Stomach (tissue), 8 donors: ENCODE measurements at regions not wholly inside any gene's neighbourhood (a gene's known extent, or its start where the extent isn't known, plus 50 kb on each side); places are given as distances from the start of the nearest gene placed in this dataset.
"Not testable (repeated sequence)": the region's sequence is repeated elsewhere in the genome, so short reads cannot be mapped to it uniquely, and the experiment has no call there.

Experiments used
- DNase-seq, 2 donors: peaks; one replicate each; pipeline versions ENCODE4 v3.0.0 to v3.0.0-alpha.2; 2013 to 2019
- H3K27ac ChIP-seq, 5 donors: fragments of 200-600 bp in 4 of 5; sonication (generic) in 4 of 5; one replicate each; pipeline ENCODE4 v1.5.1; 2013 to 2019; ENCODE audit warnings: mild to moderate bottlenecking in 1 of 5, moderate library complexity in 1 of 5
- H3K27me3 ChIP-seq, 3 donors: fragments of 200-600 bp; sonication (generic); one replicate each; pipeline ENCODE4 v1.5.1; 2017 to 2019; ENCODE audit warnings: mixed run types in 1 of 3
- H3K36me3 ChIP-seq, 4 donors: fragments of 200-600 bp; sonication (generic); 1 replicate in 3 of 4; 2 replicates in 1 of 4; pipeline ENCODE4 v1.5.1; 2016 to 2019
- H3K4me1 ChIP-seq, 4 donors: fragments of 200-600 bp; sonication (generic); one replicate each; pipeline ENCODE4 v1.5.1; 2016 to 2019
- H3K4me3 ChIP-seq, 4 donors: fragments of 200-600 bp; sonication (generic) in 3 of 4; one replicate each; pipeline ENCODE4 v1.5.1; 2016 to 2019; ENCODE audit warnings: mild to moderate bottlenecking in 1 of 4
- H3K9me3 ChIP-seq, 4 donors: fragments of 200-600 bp; sonication (generic); one replicate each; pipeline ENCODE4 v1.5.1; 2016 to 2019
- EP300 ChIP-seq: sonication (generic); formaldehyde crosslinking; IDR thresholded peaks from one replicate; pipeline ENCODE4 v1.6.1; 2017; ENCODE audit warnings: antibody characterized with exemption
- POLR2A ChIP-seq, 4 donors: fragments of 450-650 bp; IDR thresholded peaks; one replicate each; pipeline ENCODE4 v1.6.1; 2016; ENCODE audit warnings: antibody characterized with exemption in 4 of 4, control low read depth in 2 of 4, mild to moderate bottlenecking in 1 of 4, moderate library complexity in 1 of 4
- POLR2AphosphoS5 ChIP-seq, 3 donors: sonication (generic); formaldehyde crosslinking; IDR thresholded peaks; one replicate each; pipeline ENCODE4 v1.6.1; 2016; ENCODE audit warnings: antibody characterized with exemption in 3 of 3
- WGBS, 5 donors: extraction: QIAGEN DNeasy Blood & Tissue Kit in 3 of 5; methylation state at CpG; one replicate each; pipeline versions ENCODE4 v1.1.5 to v1.1.7; 2013 to 2018; 5-methylcytosine and 5-hydroxymethylcytosine counted together
- intact Hi-C: fragments of 100-400 bp; cut with DNase I; formaldehyde crosslinking; loops from one replicate; pipeline ENCODE4 v1.15.1; 2023; ENCODE audit warnings: low total_unique reads
- TF ChIP-seq, protein P1 (sequence below), 7 experiments: fragments of 450-650 bp in 4 of 7; fragments of 200-600 bp in 3 of 7; sonication (generic) in 3 of 7; IDR thresholded peaks; one replicate each; pipeline ENCODE4 v1.5.1; 2016 to 2019; ENCODE audit warnings: antibody characterized with exemption in 7 of 7, control low read depth in 2 of 7, mild to moderate bottlenecking in 1 of 7
- donor health status: healthy with polysubstance abuse.
- donor health status: Bipolar disorder and iron deficiency.
- donor health status: healthy.

DNA sequence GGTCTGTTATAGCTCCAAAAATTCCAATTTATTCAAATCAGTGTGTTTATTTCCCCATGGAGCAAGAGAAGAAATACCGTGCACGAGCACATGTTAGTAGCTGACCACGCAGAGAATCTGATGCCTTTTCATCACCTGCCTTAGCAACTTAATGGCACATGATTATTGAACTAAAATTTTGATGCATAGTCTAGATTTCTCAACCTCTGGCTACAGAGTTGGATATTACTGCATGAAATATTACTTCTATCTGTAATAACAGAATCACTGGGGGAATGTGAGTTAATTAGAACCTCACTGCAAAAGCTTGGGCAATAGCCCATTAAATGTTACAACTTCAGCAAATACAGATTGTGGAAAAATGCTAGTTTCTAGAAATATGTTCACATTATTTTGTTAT is 335.8 kb downstream of the FLRT2 start:
- Histone ChIP-seq H3K27ac (no peak overlapping the region), H3K4me1 (no peaks in the 10 kb centered on the region), H3K4me3 (no peak overlapping the region), H3K9me3 (no peaks in the 10 kb centered on the region), H3K27me3 (no peaks in the 10 kb centered on the region), H3K36me3 (no peaks in the 10 kb centered on the region)
- intact Hi-C loops: no loop called here
- TF ChIP-seq EP300 (no peak), POLR2A (IDR thresholded peaks at IDR 0.05) (no peak)
- 87 to 96% (median 92%) methylated on average over 3 of the region's 3 CpGs for WGBS, 5 donors
- DNase-seq: no peak

DNA sequence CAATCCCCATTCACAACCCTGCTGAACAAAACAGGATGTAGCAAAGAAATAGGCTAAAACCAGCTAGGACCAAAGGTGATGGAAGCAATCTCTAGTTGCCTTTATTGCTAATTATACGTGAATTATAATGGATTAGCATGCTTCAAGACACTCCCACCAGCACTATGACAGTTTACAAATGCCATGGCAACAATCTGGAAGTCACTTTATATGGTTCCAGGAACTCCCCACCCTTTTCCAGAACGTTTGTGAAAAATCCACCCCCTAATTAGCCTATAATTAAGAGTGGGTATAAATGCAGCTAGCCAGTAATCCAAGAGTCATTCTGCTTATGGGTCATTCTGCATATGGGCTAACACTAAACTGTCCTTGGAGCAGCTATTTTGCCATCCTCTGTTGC is 328.7 kb downstream of the FLRT2 start:
- H3K4me1 ChIP-seq: no peaks in the 10 kb centered on the region
- WGBS, 5 donors: 53 to 68% (median 60%) methylated on average over 2 of the region's 2 CpGs
- H3K27me3 ChIP-seq: no peaks in the 10 kb centered on the region
- H3K9me3 ChIP-seq: no peaks in the 10 kb centered on the region
- no peaks in the 10 kb centered on the region for H3K36me3 ChIP-seq
- no peak for DNase-seq
- H3K27ac ChIP-seq: no peak overlapping the region
- intact Hi-C loops: no loop called here
- no peak for TF ChIP-seq POLR2A (IDR thresholded peaks at IDR 0.05)
- no peak for TF ChIP-seq EP300
- TF ChIP-seq POLR2AphosphoS5 (IDR thresholded peaks at IDR 0.05): no peak
- TF ChIP-seq, protein P1, sequence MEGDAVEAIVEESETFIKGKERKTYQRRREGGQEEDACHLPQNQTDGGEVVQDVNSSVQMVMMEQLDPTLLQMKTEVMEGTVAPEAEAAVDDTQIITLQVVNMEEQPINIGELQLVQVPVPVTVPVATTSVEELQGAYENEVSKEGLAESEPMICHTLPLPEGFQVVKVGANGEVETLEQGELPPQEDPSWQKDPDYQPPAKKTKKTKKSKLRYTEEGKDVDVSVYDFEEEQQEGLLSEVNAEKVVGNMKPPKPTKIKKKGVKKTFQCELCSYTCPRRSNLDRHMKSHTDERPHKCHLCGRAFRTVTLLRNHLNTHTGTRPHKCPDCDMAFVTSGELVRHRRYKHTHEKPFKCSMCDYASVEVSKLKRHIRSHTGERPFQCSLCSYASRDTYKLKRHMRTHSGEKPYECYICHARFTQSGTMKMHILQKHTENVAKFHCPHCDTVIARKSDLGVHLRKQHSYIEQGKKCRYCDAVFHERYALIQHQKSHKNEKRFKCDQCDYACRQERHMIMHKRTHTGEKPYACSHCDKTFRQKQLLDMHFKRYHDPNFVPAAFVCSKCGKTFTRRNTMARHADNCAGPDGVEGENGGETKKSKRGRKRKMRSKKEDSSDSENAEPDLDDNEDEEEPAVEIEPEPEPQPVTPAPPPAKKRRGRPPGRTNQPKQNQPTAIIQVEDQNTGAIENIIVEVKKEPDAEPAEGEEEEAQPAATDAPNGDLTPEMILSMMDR (IDR thresholded peaks at IDR 0.05): no peak
- H3K4me3 ChIP-seq: no peak overlapping the region

DNA sequence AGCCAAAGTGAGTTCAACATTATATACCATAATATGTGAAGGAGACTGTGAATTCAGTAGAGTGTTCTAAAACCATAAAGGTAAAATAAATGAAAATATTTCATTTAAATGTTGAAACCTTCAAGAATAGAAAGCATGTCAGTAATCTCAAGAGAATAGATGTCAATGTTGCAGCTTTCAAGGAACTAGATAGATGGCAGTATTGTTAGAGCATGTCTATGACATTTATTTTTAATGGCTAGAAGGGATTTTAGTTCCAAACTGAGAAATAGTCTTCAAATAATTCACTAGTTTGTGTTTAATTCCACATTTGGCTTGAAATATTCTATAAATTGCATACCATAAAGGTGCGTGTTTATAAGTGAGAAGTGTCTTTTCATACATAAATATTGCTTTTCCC is 326.5 kb downstream of the FLRT2 start:
- intact Hi-C loops: no loop called here
- WGBS, 5 donors: 76 to 90% (median 83%) methylated on average over 1 of the region's 1 CpG
- no peaks in the 10 kb centered on the region for H3K27me3 ChIP-seq
- no peak overlapping the region for H3K27ac ChIP-seq
- no peaks in the 10 kb centered on the region for H3K36me3 ChIP-seq
- no peak for DNase-seq
- H3K9me3 ChIP-seq: no peaks in the 10 kb centered on the region
- no peak for TF ChIP-seq POLR2A (IDR thresholded peaks at IDR 0.05)
- TF ChIP-seq, protein P1 (IDR thresholded peaks at IDR 0.05): peak in 1 of 7 experiments; percentile 6
- no peak overlapping the region for H3K4me3 ChIP-seq
- H3K4me1 ChIP-seq: no peaks in the 10 kb centered on the region

DNA sequence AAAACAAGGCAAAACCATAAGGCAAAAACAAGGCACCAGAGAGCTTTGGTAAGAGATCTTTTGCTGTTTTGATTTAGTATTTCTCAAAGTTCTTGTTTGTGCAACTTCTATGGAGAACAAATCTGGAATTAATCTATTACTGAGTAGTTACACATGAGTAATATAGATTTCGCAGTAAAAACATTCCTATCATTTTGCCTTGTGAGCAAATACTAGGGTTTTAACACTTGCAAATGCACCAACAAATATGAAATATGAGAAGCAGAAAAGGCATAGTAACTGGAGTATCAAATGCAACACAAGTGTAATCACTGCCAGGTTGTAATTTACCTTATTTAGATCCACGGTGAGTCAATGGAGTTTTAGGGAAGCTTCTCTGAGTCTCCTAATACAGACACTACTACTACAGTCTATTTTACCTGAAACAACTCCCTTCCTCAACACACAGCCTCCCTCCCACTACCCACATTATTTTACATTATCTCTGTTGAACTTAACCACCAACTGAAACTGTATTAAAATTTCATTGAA is 324.1 kb downstream of the FLRT2 start:
- WGBS, 5 donors: 62 to 75% (median 70%) methylated on average over 2 of the region's 2 CpGs
- H3K9me3 ChIP-seq: no peaks in the 10 kb centered on the region
- no peaks in the 10 kb centered on the region for H3K36me3 ChIP-seq
- no peaks in the 10 kb centered on the region for H3K4me1 ChIP-seq
- intact Hi-C loops: no loop called here
- DNase-seq: no peak
- H3K27ac ChIP-seq: no peak overlapping the region
- H3K4me3 ChIP-seq: no peak overlapping the region
- TF ChIP-seq EP300 (no peak), POLR2A (IDR thresholded peaks at IDR 0.05) (no peak), POLR2AphosphoS5 (IDR thresholded peaks at IDR 0.05) (no peak)
- TF ChIP-seq, protein P1 (IDR thresholded peaks at IDR 0.05): no peak
- no peaks in the 10 kb centered on the region for H3K27me3 ChIP-seq

DNA sequence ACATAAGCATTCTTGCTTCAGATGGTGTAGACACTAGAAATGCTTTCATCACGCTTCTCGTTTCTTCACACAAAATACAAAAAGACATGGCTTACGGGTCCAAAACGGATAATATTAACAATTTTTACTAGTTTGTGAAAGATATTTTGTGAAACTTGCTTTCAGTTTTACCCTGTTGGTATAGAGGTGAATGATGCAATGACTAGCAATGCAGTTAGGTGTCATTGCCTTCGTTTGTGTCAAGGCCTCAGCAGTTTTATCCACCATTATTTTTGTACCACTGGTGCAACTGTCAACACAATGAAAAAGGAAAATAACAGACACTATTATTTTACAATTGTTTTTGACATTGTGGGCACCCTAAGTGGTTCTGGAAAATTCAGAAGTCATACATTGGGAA is 323.0 kb downstream of the FLRT2 start:
- 88 to 94% (median 91%) methylated on average over 5 of the region's 5 CpGs for WGBS, 5 donors
- H3K27me3 ChIP-seq: no peaks in the 10 kb centered on the region
- no peaks in the 10 kb centered on the region for H3K4me1 ChIP-seq
- H3K36me3 ChIP-seq: no peaks in the 10 kb centered on the region
- H3K9me3 ChIP-seq: no peaks in the 10 kb centered on the region
- TF ChIP-seq EP300: no peak
- H3K4me3 ChIP-seq: no peak overlapping the region
- no peak overlapping the region for H3K27ac ChIP-seq
- DNase-seq: no peak
- intact Hi-C loops: no loop called here

DNA sequence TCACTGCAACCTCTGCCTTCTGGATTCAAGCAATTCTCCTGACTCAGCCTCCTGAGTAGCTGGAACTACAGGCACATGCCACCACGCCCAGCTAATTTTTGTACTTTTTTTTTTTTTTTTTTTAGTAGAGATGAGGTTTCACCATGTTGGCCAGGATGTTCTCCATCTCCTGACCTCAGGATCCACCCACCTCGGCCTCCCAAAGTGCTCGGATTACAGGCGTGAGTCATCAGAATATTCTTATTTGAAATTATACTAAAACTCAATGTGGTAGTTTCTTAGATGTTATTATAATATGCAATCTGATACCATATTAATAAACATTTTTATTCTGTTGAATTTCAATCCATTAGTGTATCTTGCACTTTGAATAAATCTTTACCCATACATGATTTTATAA is 322.2 kb downstream of the FLRT2 start:
- H3K4me1 ChIP-seq, H3K27me3 ChIP-seq, intact Hi-C loops, H3K27ac ChIP-seq, H3K4me3 ChIP-seq, H3K9me3 ChIP-seq, DNase-seq, H3K36me3 ChIP-seq: not testable (repeated sequence)
- WGBS, 5 donors: 78 to 95% (median 92%) methylated on average over 4 of the region's 4 CpGs

DNA sequence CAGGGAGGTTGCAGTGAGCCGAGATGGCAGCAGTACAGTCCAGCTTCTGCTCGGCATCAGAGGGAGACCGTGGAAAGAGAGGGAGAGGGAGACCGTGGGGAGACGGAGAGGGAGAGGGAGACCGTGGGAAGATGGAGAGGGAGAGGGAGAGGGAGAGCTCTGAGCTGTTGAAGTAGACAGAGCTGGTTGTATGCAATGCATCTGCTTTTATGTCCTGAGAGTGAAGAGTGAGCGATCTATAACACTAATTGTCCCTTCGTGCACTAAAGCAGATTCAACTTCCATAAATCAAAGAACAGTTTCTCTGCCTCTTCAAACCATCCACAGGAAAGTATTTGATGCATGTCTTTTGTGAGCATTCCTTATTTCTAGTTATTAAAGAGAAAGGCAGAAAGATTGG is 300.6 kb downstream of the FLRT2 start:
- DNase-seq, intact Hi-C loops, H3K9me3 ChIP-seq, H3K27me3 ChIP-seq, H3K27ac ChIP-seq, H3K4me1 ChIP-seq, H3K4me3 ChIP-seq, H3K36me3 ChIP-seq: not testable (repeated sequence)
- 90 to 94% (median 93%) methylated on average over 8 of the region's 8 CpGs for WGBS, 5 donors

DNA sequence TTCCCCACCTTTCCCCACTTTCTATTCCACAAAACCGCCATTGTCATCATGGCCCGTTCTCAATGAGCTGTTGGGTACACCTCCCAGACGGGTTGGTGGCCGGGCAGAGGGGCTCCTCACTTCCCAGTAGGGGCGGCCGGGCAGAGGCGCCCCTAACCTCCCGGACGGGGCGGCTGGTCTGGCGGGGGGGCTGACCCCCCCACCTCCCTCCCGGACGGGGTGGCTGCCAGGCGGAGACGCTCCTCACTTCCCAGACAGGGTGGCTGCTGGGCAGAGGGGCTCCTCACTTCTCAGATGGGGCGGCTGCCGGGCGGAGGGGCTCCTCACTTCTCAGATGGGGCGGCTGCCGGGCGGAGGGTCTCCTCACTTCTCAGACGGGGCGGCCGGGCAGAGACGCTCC is 299.7 kb downstream of the FLRT2 start:
- H3K27ac ChIP-seq, H3K4me3 ChIP-seq, H3K36me3 ChIP-seq, intact Hi-C loops, H3K9me3 ChIP-seq, H3K4me1 ChIP-seq, DNase-seq, H3K27me3 ChIP-seq: not testable (repeated sequence)
- 95 to 100% (median 97%) methylated on average over 12 to 23 of the region's 25 CpGs for WGBS, 5 donors
